HCT116 (cell line): ENCODE measurements at regions not wholly inside any gene's neighbourhood (a gene's known extent, or its start where the extent isn't known, plus 50 kb on each side); places are given as distances from the start of the nearest gene placed in this dataset.

Source experiments
- ATAC-seq: fragments of 200-7000 bp; cut with Tn5 transposase; 2 replicates; pipeline ENCODE4 v1.9.1; 2020; ENCODE audit warnings: mild to moderate bottlenecking, moderate library complexity
- BruUV-seq: library from RNA; stranded (reverse); fragments of 400-500 nt; replicated peaks from 2 replicates; lab custom pipeline; 2021; lab: Mats Ljungman, UMichigan
- CTCF ChIA-PET: fragments of 300-600 bp; sonication (Branson Sonifier 250); formaldehyde crosslinking; loops from one replicate; lab custom pipeline; 2021; ENCODE audit warnings: antibody characterized with exemption; lab: Charles Lee
- POLR2A ChIA-PET: fragments of 300-600, 350-600 bp; sonication (Branson Sonifier 250); formaldehyde crosslinking; loops from one replicate; lab custom pipeline; 2021; ENCODE audit warnings: antibody characterized with exemption; lab: Charles Lee
- RAD21 ChIA-PET, 2 experiments: fragments of 300-600 bp; sonication (Branson Sonifier 250); formaldehyde crosslinking; loops; one replicate each; lab custom pipeline; 2023; ENCODE audit warnings: low total read pairs in 2 of 2; ENCODE audit not compliant: uncharacterized antibody in 2 of 2, unreplicated experiment in 2 of 2, low non-redundant PET in 1 of 2; lab: Charles Lee
- DNase-seq: peaks from one replicate; pipeline ENCODE4 v3.0.0-alpha.2; 2010; ENCODE audit warnings: low read depth, low spot score
- H2AFZ ChIP-seq: fragments of 200-600 bp; shearing (Covaris generic), sonication (generic); 2 replicates; pipeline ENCODE4 v1.6.1; 2017; ENCODE audit warnings: low read depth, mixed run types, mixed read lengths, antibody characterized with exemption, low read length; ENCODE audit not compliant: poor library complexity, severe bottlenecking
- H3K27ac ChIP-seq: 2 replicates; pipeline ENCODE4 v1.5.1; 2012; ENCODE audit warnings: low read depth, low read length
- H3K27me3 ChIP-seq: fragments of 200-600 bp; sonication (generic); 2 replicates; pipeline ENCODE4 v1.6.1; 2016; ENCODE audit warnings: mixed run types, low read length, mixed read lengths; ENCODE audit not compliant: insufficient read depth
- H3K36me3 ChIP-seq, 2 experiments: fragments of 200-500 bp in 1 of 2; fragments of 200-600 bp in 1 of 2; sonication (Bioruptor generic) in 1 of 2; sonication (generic) in 1 of 2; 2 replicates each; pipeline versions ENCODE4 v1.5.1 to v1.6.1; 2014 to 2016; ENCODE audit warnings: low read length in 2 of 2, inconsistent platforms in 1 of 2, mixed read lengths in 1 of 2, mixed run types in 1 of 2; ENCODE audit not compliant: insufficient read depth in 2 of 2, control insufficient read depth in 1 of 2
- H3K4me1 ChIP-seq, 2 experiments: fragments of 200-600 bp in 1 of 2; sonication (generic) in 1 of 2; 2 replicates each; pipeline versions ENCODE4 v1.5.1 to v1.6.1; 2012 to 2017; ENCODE audit warnings: low read length in 2 of 2, inconsistent platforms in 1 of 2, mild to moderate bottlenecking in 1 of 2, mixed read lengths in 1 of 2, mixed run types in 1 of 2, moderate library complexity in 1 of 2; ENCODE audit not compliant: insufficient read depth in 2 of 2, control insufficient read depth in 1 of 2
- H3K4me2 ChIP-seq: fragments of 200-600 bp; sonication (generic); 2 replicates; pipeline ENCODE4 v1.6.1; 2017; ENCODE audit warnings: mixed run types, low read length, mixed read lengths
- H3K4me3 ChIP-seq, 2 experiments: fragments of 200-600 bp in 1 of 2; sonication (generic) in 1 of 2; replicated peaks in 1 of 2; 2 replicates each; pipeline ENCODE4 v1.5.1; 2011 to 2016; ENCODE audit warnings: low read length in 2 of 2, control low read depth in 1 of 2, low read depth in 1 of 2, mild to moderate bottlenecking in 1 of 2, mixed read lengths in 1 of 2, mixed run types in 1 of 2
- H3K79me2 ChIP-seq: fragments of 200-600 bp; sonication (generic); 2 replicates; pipeline ENCODE4 v1.6.1; 2017; ENCODE audit warnings: mild to moderate bottlenecking, mixed run types, low read length, moderate library complexity, mixed read lengths; ENCODE audit not compliant: insufficient read depth
- H3K9ac ChIP-seq: fragments of 200-600 bp; sonication (generic); 2 replicates; pipeline ENCODE4 v1.6.1; 2016; ENCODE audit warnings: low read length, mixed read lengths
- H3K9me2 ChIP-seq: fragments of 200-600 bp; sonication (generic), shearing (Covaris generic); 2 replicates; pipeline ENCODE4 v1.6.1; 2017; ENCODE audit warnings: mixed run types, mild to moderate bottlenecking, moderate library complexity; ENCODE audit not compliant: insufficient read depth
- H3K9me3 ChIP-seq, 2 experiments: fragments of 200-500 bp in 1 of 2; fragments of 200-600 bp in 1 of 2; sonication (Bioruptor generic) in 1 of 2; sonication (generic) in 1 of 2; 2 replicates each; pipeline ENCODE4 v1.6.1; 2014 to 2017; ENCODE audit warnings: low read length in 2 of 2, mixed read lengths in 2 of 2, inconsistent platforms in 1 of 2, low read depth in 1 of 2, mild to moderate bottlenecking in 1 of 2, mixed run types in 1 of 2, moderate library complexity in 1 of 2; ENCODE audit not compliant: control insufficient read depth in 1 of 2, insufficient read depth in 1 of 2
- H4K20me1 ChIP-seq: fragments of 200-600 bp; sonication (generic), shearing (Covaris generic); 2 replicates; pipeline ENCODE4 v1.6.1; 2017; ENCODE audit warnings: mixed run types, mild to moderate bottlenecking, moderate library complexity; ENCODE audit not compliant: insufficient read depth
- ATF3 ChIP-seq: IDR thresholded peaks from 2 replicates; pipeline ENCODE4 v1.6.1; 2012
- CBX3 ChIP-seq: IDR thresholded peaks from 2 replicates; pipeline ENCODE4 v1.6.1; 2012; ENCODE audit warnings: low read depth
- CTCF ChIP-seq, 3 experiments: fragments of 200-600 bp in 1 of 3; sonication (generic) in 1 of 3; IDR thresholded peaks in 2 of 3; conservative IDR thresholded peaks in 1 of 3; 2 replicates each; pipeline ENCODE4 v1.5.1; 2012 to 2017; ENCODE audit warnings: low read depth in 2 of 3, low read length in 2 of 3, antibody characterized with exemption in 1 of 3, borderline replicate concordance in 1 of 3, control low read depth in 1 of 3, mild to moderate bottlenecking in 1 of 3, mixed read lengths in 1 of 3, mixed run types in 1 of 3, moderate library complexity in 1 of 3; ENCODE audit not compliant: insufficient read depth in 1 of 3
- ELF1 ChIP-seq: IDR thresholded peaks from 2 replicates; pipeline ENCODE4 v1.6.1; 2012; ENCODE audit warnings: low read depth, borderline replicate concordance
- EZH2 ChIP-seq: fragments of 200-600 bp; sonication (generic); IDR thresholded peaks from 2 replicates; pipeline ENCODE4 v1.6.1; 2017; ENCODE audit warnings: antibody characterized with exemption, mixed run types
- EZH2phosphoT487 ChIP-seq: fragments of 200-600 bp; IDR thresholded peaks from 2 replicates; pipeline ENCODE4 v1.6.1; 2018; ENCODE audit warnings: antibody characterized with exemption, borderline replicate concordance
- FOSL1 ChIP-seq: IDR thresholded peaks from 2 replicates; pipeline ENCODE4 v1.6.1; 2012; ENCODE audit warnings: low read depth
- JUND ChIP-seq: IDR thresholded peaks from 2 replicates; pipeline ENCODE4 v1.6.1; 2012
- MAX ChIP-seq: IDR thresholded peaks from 2 replicates; pipeline ENCODE4 v1.6.1; 2012
- POLR2AphosphoS5 ChIP-seq: IDR thresholded peaks from 2 replicates; pipeline ENCODE4 v1.6.1; 2011; ENCODE audit warnings: mild to moderate bottlenecking, low read depth, low read length, moderate library complexity
- SIN3A ChIP-seq: IDR thresholded peaks from 2 replicates; pipeline ENCODE4 v1.6.1; 2012; ENCODE audit warnings: low read depth
- SP1 ChIP-seq: IDR thresholded peaks from 2 replicates; pipeline ENCODE4 v1.6.1; 2012; ENCODE audit warnings: low read depth
- SRF ChIP-seq: IDR thresholded peaks from 2 replicates; pipeline ENCODE4 v1.6.1; 2012; ENCODE audit warnings: low read depth
- YY1 ChIP-seq: IDR thresholded peaks from 2 replicates; pipeline ENCODE4 v1.6.1; 2011; ENCODE audit warnings: low read length, low read depth, moderate library complexity, mild to moderate bottlenecking; ENCODE audit not compliant: insufficient replicate concordance; ENCODE audit errors: extremely low read depth
- ZBTB33 ChIP-seq: IDR thresholded peaks from 2 replicates; pipeline ENCODE4 v1.6.1; 2011; ENCODE audit warnings: mild to moderate bottlenecking, low read length, moderate library complexity; ENCODE audit not compliant: insufficient replicate concordance; ENCODE audit errors: extremely low read depth
- ZNF274 ChIP-seq: fragments of 200-500 bp; sonication (Bioruptor generic); IDR thresholded peaks from 2 replicates; pipeline ENCODE4 v1.6.1; 2014; ENCODE audit warnings: mild to moderate bottlenecking, low read depth, low read length, inconsistent platforms
- intact Hi-C: fragments of 100-400 bp; cut with micrococcal nuclease; formaldehyde crosslinking; loops from 2 replicates; pipeline ENCODE4 v1.10.0; 2022

GRCh38 chr14:82837611-82838140 lies 1304.0 kb upstream of the SEL1L start:
- POLR2A ChIA-PET, result no interaction called here
- no peak overlapping the region for H3K4me2 ChIP-seq
- no peaks in the 10 kb centered on the region for H3K27me3 ChIP-seq
- H3K9me3 ChIP-seq, result peaks cover 0 to 8% of the 10 kb centered on the region in 2 experiments; a peak in 3 of 4 replicates
- no peaks in the 10 kb centered on the region for H3K79me2 ChIP-seq
- intact Hi-C loops, result no loop called here
- no peak for TF ChIP-seq ELF1
- no peak for TF ChIP-seq JUND
- no peak for TF ChIP-seq YY1
- TF ChIP-seq POLR2AphosphoS5, result no peak
- no peak for TF ChIP-seq ATF3
- no peak for TF ChIP-seq MAX
- no peak for TF ChIP-seq ZNF274
- no peak for TF ChIP-seq FOSL1
- no peak for TF ChIP-seq SP1
- no peak for TF ChIP-seq SRF
- no peak for TF ChIP-seq ZBTB33
- TF ChIP-seq CBX3, result no peak
- no peak for TF ChIP-seq EZH2
- no peak for TF ChIP-seq CTCF (IDR thresholded peaks at IDR 0.05 in 2 of 3, conservative IDR thresholded peaks at IDR 0.05 in 1 of 3; ENCODE audit: borderline replicate concordance in 1 of 3, insufficient read depth in 1 of 3, low read depth in 2 of 3, low read length in 2 of 3)
- no peak for TF ChIP-seq SIN3A
- TF ChIP-seq EZH2phosphoT487, result no peak
- no peak overlapping the region for H2AFZ ChIP-seq
- no peaks in the 10 kb centered on the region for H3K4me1 ChIP-seq
- CTCF ChIA-PET, result no interaction called here
- no peak overlapping the region for H3K9ac ChIP-seq
- no peaks in the 10 kb centered on the region for H3K36me3 ChIP-seq
- DNase-seq (no peak), ATAC-seq (no peak)
- no peak overlapping the region for H3K27ac ChIP-seq
- no peak overlapping the region for H3K4me3 ChIP-seq
- H3K9me2 ChIP-seq, result no peaks in the 10 kb centered on the region
- no TSS peak for BruUV-seq
- RAD21 ChIA-PET, result no interaction called here
- no peaks in the 10 kb centered on the region for H4K20me1 ChIP-seq
